ENCODE measurements at regions not wholly inside any gene's neighbourhood (a gene's known extent, or its start where the extent isn't known, plus 50 kb on each side); places are given as distances from the start of the nearest gene placed in this dataset.
"Not testable (repeated sequence)": the region's sequence is repeated elsewhere in the genome, so short reads cannot be mapped to it uniquely, and the experiment has no call there.

GRCh38 chr5:40195574-40195973, 484.1 kb upstream of the PTGER4 start:
- H3K9me3 ChIP-seq; H3K4me1 Mint-ChIP-seq; H3K27me3 ChIP-seq (replicated peaks in 1 of 2; ENCODE audit: control insufficient read depth in 2 of 2, extremely low read depth in 1 of 2, insufficient read depth in 2 of 2, low read length in 1 of 2); H3K9me3 Mint-ChIP-seq; DNase-seq; H3K27ac ChIP-seq (ENCODE audit: low read length); H3K27me3 Mint-ChIP-seq; H3K4me3 ChIP-seq (ENCODE audit: control insufficient read depth in 1 of 2, extremely low read depth in 1 of 2, low read length in 1 of 2); H3K27ac Mint-ChIP-seq; POLR2A ChIA-PET; H3K4me3 Mint-ChIP-seq; H3K36me3 ChIP-seq (ENCODE audit: control insufficient read depth in 2 of 2, extremely low read depth in 1 of 2, insufficient read depth in 1 of 2, low read length in 1 of 2); ATAC-seq (replicated peaks in 1 of 4); H3K4me1 ChIP-seq (ENCODE audit: control insufficient read depth in 1 of 2, extremely low read depth in 1 of 2, insufficient read depth in 2 of 2, low read length in 2 of 2); H3K36me3 Mint-ChIP-seq: not testable (repeated sequence)
- WGBS (ENCODE audit: insufficient coverage) = no CpG with 5 or more reads among the region's 7 CpGs
- CTCF ChIA-PET = interaction anchor here in 1 of 2 donors (0.6 kb wide), 1 partner anchor 265 kb away, joined by 3 read pairs; no protein-coding TSS in a partner anchor

- Mint-ChIP-seq H3K27ac (no peak overlapping the region), H3K4me1 (no peaks in the 10 kb centered on the region), H3K27me3 (no peaks in the 10 kb centered on the region), H3K4me3 (no peak overlapping the region), H3K9me3 (no peaks in the 10 kb centered on the region), H3K36me3 (no peaks in the 10 kb centered on the region)
- DNase-seq (no peak), ATAC-seq (replicated peaks in 1 of 4) (no peak)
- Histone ChIP-seq H3K27ac (ENCODE audit: low read length) (no peak overlapping the region), H3K4me3 (ENCODE audit: control insufficient read depth in 1 of 2, extremely low read depth in 1 of 2, low read length in 1 of 2) (no peak overlapping the region), H3K36me3 (ENCODE audit: control insufficient read depth in 2 of 2, extremely low read depth in 1 of 2, insufficient read depth in 1 of 2, low read length in 1 of 2) (no peaks in the 10 kb centered on the region), H3K4me1 (ENCODE audit: control insufficient read depth in 1 of 2, extremely low read depth in 1 of 2, insufficient read depth in 2 of 2, low read length in 2 of 2) (no peaks in the 10 kb centered on the region), H3K9me3 (no peaks in the 10 kb centered on the region), H3K27me3 (replicated peaks in 1 of 2; ENCODE audit: control insufficient read depth in 2 of 2, extremely low read depth in 1 of 2, insufficient read depth in 2 of 2, low read length in 1 of 2) (no peaks in the 10 kb centered on the region)
- no CpG with 5 or more reads among the region's 4 CpGs for whole genome bisulfite sequencing (ENCODE audit: insufficient coverage)
- CTCF ChIA-PET = no interaction called here
- POLR2A ChIA-PET = interaction anchor here in 1 of 2 donors (0.6 kb wide), 1 partner anchor 194 kb away, joined by 3 read pairs; no protein-coding TSS in a partner anchor
Measured at GRCh38 chr5:40191150-40191549, 488.6 kb upstream of the PTGER4 start.

GRCh38 chr5:40172721-40173120, 507.0 kb upstream of the PTGER4 start:
- CTCF ChIA-PET = no interaction called here

GRCh38 chr5:40171971-40172370, 507.7 kb upstream of the PTGER4 start:
- H3K9me3 ChIP-seq = no peaks in the 10 kb centered on the region
- Mint-ChIP-seq H3K4me1 (no peaks in the 10 kb centered on the region), H3K36me3 (peaks cover 4% of the 10 kb centered on the region), H3K9me3 (peaks cover 6 to 20% (median 9%) of the 10 kb centered on the region in 3 donors), H3K4me3 (no peak overlapping the region), H3K27me3 (no peaks in the 10 kb centered on the region), H3K27ac (no peak overlapping the region)
- POLR2A ChIA-PET = no interaction called here
- no CpG with 5 or more reads among the region's 2 CpGs for WGBS (ENCODE audit: insufficient coverage)
- no peaks in the 10 kb centered on the region for H3K36me3 ChIP-seq (ENCODE audit: control insufficient read depth in 2 of 2, extremely low read depth in 1 of 2, insufficient read depth in 1 of 2, low read length in 1 of 2)
- H3K27me3 ChIP-seq (replicated peaks in 1 of 2; ENCODE audit: control insufficient read depth in 2 of 2, extremely low read depth in 1 of 2, insufficient read depth in 2 of 2, low read length in 1 of 2) = no peaks in the 10 kb centered on the region
- DNase-seq (no peak), ATAC-seq (replicated peaks in 1 of 4) (no peak)
- CTCF ChIA-PET = no interaction called here
- no peak overlapping the region for H3K27ac ChIP-seq (ENCODE audit: low read length)
- no peak overlapping the region for H3K4me3 ChIP-seq (ENCODE audit: control insufficient read depth in 1 of 2, extremely low read depth in 1 of 2, low read length in 1 of 2)
- H3K4me1 ChIP-seq (ENCODE audit: control insufficient read depth in 1 of 2, extremely low read depth in 1 of 2, insufficient read depth in 2 of 2, low read length in 2 of 2) = no peaks in the 10 kb centered on the region

More at GRCh38 chr5:40172721-40173120, 507.0 kb upstream of the PTGER4 start:
- Histone ChIP-seq H3K9me3 (peaks cover 3% of the 10 kb centered on the region), H3K27ac (ENCODE audit: low read length) (no peak overlapping the region), H3K27me3 (replicated peaks in 1 of 2; ENCODE audit: control insufficient read depth in 2 of 2, extremely low read depth in 1 of 2, insufficient read depth in 2 of 2, low read length in 1 of 2) (no peaks in the 10 kb centered on the region), H3K4me3 (ENCODE audit: control insufficient read depth in 1 of 2, extremely low read depth in 1 of 2, low read length in 1 of 2) (no peak overlapping the region), H3K4me1 (ENCODE audit: control insufficient read depth in 1 of 2, extremely low read depth in 1 of 2, insufficient read depth in 2 of 2, low read length in 2 of 2) (no peaks in the 10 kb centered on the region), H3K36me3 (ENCODE audit: control insufficient read depth in 2 of 2, extremely low read depth in 1 of 2, insufficient read depth in 1 of 2, low read length in 1 of 2) (no peaks in the 10 kb centered on the region)
- H3K9me3 Mint-ChIP-seq = peaks cover 7 to 21% (median 9%) of the 10 kb centered on the region in 3 donors
- POLR2A ChIA-PET = no interaction called here
- H3K27me3 Mint-ChIP-seq = no peaks in the 10 kb centered on the region
- ATAC-seq (replicated peaks in 1 of 4) = no peak
- no peak overlapping the region for H3K4me3 Mint-ChIP-seq
- H3K4me1 Mint-ChIP-seq = no peaks in the 10 kb centered on the region
- H3K27ac Mint-ChIP-seq = no peak overlapping the region
- H3K36me3 Mint-ChIP-seq = peaks cover 4% of the 10 kb centered on the region
- DNase-seq = no peak

GRCh38 chr5:40167283-40167682, 512.4 kb upstream of the PTGER4 start:
- no peaks in the 10 kb centered on the region for H3K9me3 ChIP-seq
- CTCF ChIA-PET = no interaction called here
- no peaks in the 10 kb centered on the region for H3K4me1 Mint-ChIP-seq
- H3K27me3 Mint-ChIP-seq = no peaks in the 10 kb centered on the region
- H3K4me1 ChIP-seq (ENCODE audit: control insufficient read depth in 1 of 2, extremely low read depth in 1 of 2, insufficient read depth in 2 of 2, low read length in 2 of 2) = no peaks in the 10 kb centered on the region
- H3K4me3 Mint-ChIP-seq = no peak overlapping the region
- 85% methylated on average over 3 of the region's 3 CpGs for WGBS (ENCODE audit: insufficient coverage)
- no peak overlapping the region for H3K27ac ChIP-seq (ENCODE audit: low read length)
- peaks cover 0 to 13% (median 4%) of the 10 kb centered on the region in 3 donors for H3K9me3 Mint-ChIP-seq
- ATAC-seq (replicated peaks in 1 of 4) (no peak), DNase-seq (no peak)
- no peaks in the 10 kb centered on the region for H3K27me3 ChIP-seq (replicated peaks in 1 of 2; ENCODE audit: control insufficient read depth in 2 of 2, extremely low read depth in 1 of 2, insufficient read depth in 2 of 2, low read length in 1 of 2)
- H3K36me3 Mint-ChIP-seq = no peaks in the 10 kb centered on the region
- POLR2A ChIA-PET = no interaction called here
- no peaks in the 10 kb centered on the region for H3K36me3 ChIP-seq (ENCODE audit: control insufficient read depth in 2 of 2, extremely low read depth in 1 of 2, insufficient read depth in 1 of 2, low read length in 1 of 2)
- H3K4me3 ChIP-seq (ENCODE audit: control insufficient read depth in 1 of 2, extremely low read depth in 1 of 2, low read length in 1 of 2) = no peak overlapping the region
- H3K27ac Mint-ChIP-seq = no peak overlapping the region

GRCh38 chr5:40166802-40167201, 512.9 kb upstream of the PTGER4 start:
- no CpG with 5 or more reads among the region's 1 CpG for WGBS (ENCODE audit: insufficient coverage)
- Mint-ChIP-seq H3K9me3 (peaks cover 0 to 13% (median 4%) of the 10 kb centered on the region in 3 donors), H3K27me3 (no peaks in the 10 kb centered on the region), H3K4me1 (no peaks in the 10 kb centered on the region), H3K27ac (no peak overlapping the region), H3K4me3 (no peak overlapping the region), H3K36me3 (no peaks in the 10 kb centered on the region)
- Histone ChIP-seq H3K36me3 (ENCODE audit: control insufficient read depth in 2 of 2, extremely low read depth in 1 of 2, insufficient read depth in 1 of 2, low read length in 1 of 2) (no peaks in the 10 kb centered on the region), H3K27ac (ENCODE audit: low read length) (no peak overlapping the region), H3K4me1 (ENCODE audit: control insufficient read depth in 1 of 2, extremely low read depth in 1 of 2, insufficient read depth in 2 of 2, low read length in 2 of 2) (no peaks in the 10 kb centered on the region), H3K4me3 (ENCODE audit: control insufficient read depth in 1 of 2, extremely low read depth in 1 of 2, low read length in 1 of 2) (no peak overlapping the region), H3K27me3 (replicated peaks in 1 of 2; ENCODE audit: control insufficient read depth in 2 of 2, extremely low read depth in 1 of 2, insufficient read depth in 2 of 2, low read length in 1 of 2) (no peaks in the 10 kb centered on the region), H3K9me3 (no peaks in the 10 kb centered on the region)
- DNase-seq (no peak), ATAC-seq (replicated peaks in 1 of 4) (no peak)
- CTCF ChIA-PET = interaction anchor here in 1 of 2 donors (1.5 kb wide), 1 partner anchor 523 kb away, joined by 3 read pairs; no protein-coding TSS in a partner anchor
- POLR2A ChIA-PET = no interaction called here

Data from T-cell (primary cell).